EL (cell line): ENCODE measurements at regions not wholly inside any gene's neighbourhood (a gene's known extent, or its start where the extent isn't known, plus 50 kb on each side); places are given as distances from the start of the nearest gene placed in this dataset.

ENCODE experiments used
- DNase-seq: peaks from one replicate; pipeline ENCODE4 v3.0.0-alpha.2; 2016

GRCh38 chr3:145798007-145798406, 363.0 kb downstream of the PLOD2 start:
- no peak for DNase-seq

GRCh38 chr3:145798696-145799537, 362.1 kb downstream of the PLOD2 start:
- no peak for DNase-seq

GRCh38 chr3:145801696-145802095, 359.3 kb downstream of the PLOD2 start:
- no peak for DNase-seq

- peak; percentile 16 for DNase-seq
Observed at GRCh38 chr3:145807990-145808389, 353.0 kb downstream of the PLOD2 start.

GRCh38 chr3:145812391-145812790, 348.6 kb downstream of the PLOD2 start:
- no peak for DNase-seq

GRCh38 chr3:145815707-145816413, 345.1 kb downstream of the PLOD2 start:
- DNase-seq: peak; percentile 3

GRCh38 chr3:145817870-145818483, 343.0 kb downstream of the PLOD2 start:
- no peak for DNase-seq

- no peak for DNase-seq
Observed at GRCh38 chr3:145820170-145820569, 340.8 kb downstream of the PLOD2 start.

GRCh38 chr3:145842294-145842902, 318.6 kb downstream of the PLOD2 start:
- no peak for DNase-seq

GRCh38 chr3:145843561-145843960, 317.4 kb downstream of the PLOD2 start:
- DNase-seq: no peak

- DNase-seq: no peak
Observed at GRCh38 chr3:145849115-145849514, 311.9 kb downstream of the PLOD2 start.

GRCh38 chr3:145854499-145854898, 306.5 kb downstream of the PLOD2 start:
- no peak for DNase-seq

- DNase-seq: no peak
Observed at GRCh38 chr3:145857956-145858355, 303.0 kb downstream of the PLOD2 start.

- DNase-seq: no peak
Observed at GRCh38 chr3:145864336-145864735, 296.6 kb downstream of the PLOD2 start.

- DNase-seq: no peak
Observed at GRCh38 chr3:145865399-145866018, 295.5 kb downstream of the PLOD2 start.

- no peak for DNase-seq
Observed at GRCh38 chr3:145869958-145870357, 291.0 kb downstream of the PLOD2 start.

GRCh38 chr3:145882436-145882835, 278.5 kb downstream of the PLOD2 start:
- DNase-seq: peak; percentile 15

GRCh38 chr3:145889730-145890129, 271.3 kb downstream of the PLOD2 start:
- DNase-seq: no peak

GRCh38 chr3:145892869-145893268, 268.1 kb downstream of the PLOD2 start:
- DNase-seq: no peak

- no peak for DNase-seq
Observed at GRCh38 chr3:145893331-145893730, 267.7 kb downstream of the PLOD2 start.

- peak; percentile 13 for DNase-seq
Observed at GRCh38 chr3:145898487-145898886, 262.5 kb downstream of the PLOD2 start.

GRCh38 chr3:145899241-145899640, 261.7 kb downstream of the PLOD2 start:
- DNase-seq: no peak
